ENCODE measurements at regions not wholly inside any gene's neighbourhood (a gene's known extent, or its start where the extent isn't known, plus 50 kb on each side); places are given as distances from the start of the nearest gene placed in this dataset.

DNA sequence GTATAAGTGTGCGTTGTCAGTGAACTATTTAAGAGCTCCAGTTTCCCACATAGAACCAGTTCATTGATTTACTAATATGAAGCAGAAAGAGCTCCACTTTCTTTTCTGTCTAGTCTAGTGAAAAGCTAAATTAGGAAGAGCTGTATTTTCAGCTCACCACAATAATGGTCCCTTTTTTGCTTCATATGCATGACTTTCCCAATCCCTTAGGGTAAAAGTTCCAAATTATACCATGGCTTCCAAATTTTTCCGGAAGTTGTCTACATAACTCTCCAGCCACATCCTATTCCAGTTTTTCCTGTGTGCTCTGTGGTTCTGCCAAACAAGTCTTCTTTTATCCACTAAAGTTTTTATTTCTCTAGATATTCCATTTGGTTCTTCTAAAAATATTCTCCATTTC is 685.2 kb downstream of the REEP3 start:
- no peak overlapping the region for H3K4me3 ChIP-seq (ENCODE audit: low read depth, low read length)
- TF ChIP-seq, protein P1, sequence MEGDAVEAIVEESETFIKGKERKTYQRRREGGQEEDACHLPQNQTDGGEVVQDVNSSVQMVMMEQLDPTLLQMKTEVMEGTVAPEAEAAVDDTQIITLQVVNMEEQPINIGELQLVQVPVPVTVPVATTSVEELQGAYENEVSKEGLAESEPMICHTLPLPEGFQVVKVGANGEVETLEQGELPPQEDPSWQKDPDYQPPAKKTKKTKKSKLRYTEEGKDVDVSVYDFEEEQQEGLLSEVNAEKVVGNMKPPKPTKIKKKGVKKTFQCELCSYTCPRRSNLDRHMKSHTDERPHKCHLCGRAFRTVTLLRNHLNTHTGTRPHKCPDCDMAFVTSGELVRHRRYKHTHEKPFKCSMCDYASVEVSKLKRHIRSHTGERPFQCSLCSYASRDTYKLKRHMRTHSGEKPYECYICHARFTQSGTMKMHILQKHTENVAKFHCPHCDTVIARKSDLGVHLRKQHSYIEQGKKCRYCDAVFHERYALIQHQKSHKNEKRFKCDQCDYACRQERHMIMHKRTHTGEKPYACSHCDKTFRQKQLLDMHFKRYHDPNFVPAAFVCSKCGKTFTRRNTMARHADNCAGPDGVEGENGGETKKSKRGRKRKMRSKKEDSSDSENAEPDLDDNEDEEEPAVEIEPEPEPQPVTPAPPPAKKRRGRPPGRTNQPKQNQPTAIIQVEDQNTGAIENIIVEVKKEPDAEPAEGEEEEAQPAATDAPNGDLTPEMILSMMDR (conservative IDR thresholded peaks at IDR 0.05; ENCODE audit: low read depth, low read length) = no peak
- DNase-seq (ENCODE audit: low read depth) = no peak

DNA sequence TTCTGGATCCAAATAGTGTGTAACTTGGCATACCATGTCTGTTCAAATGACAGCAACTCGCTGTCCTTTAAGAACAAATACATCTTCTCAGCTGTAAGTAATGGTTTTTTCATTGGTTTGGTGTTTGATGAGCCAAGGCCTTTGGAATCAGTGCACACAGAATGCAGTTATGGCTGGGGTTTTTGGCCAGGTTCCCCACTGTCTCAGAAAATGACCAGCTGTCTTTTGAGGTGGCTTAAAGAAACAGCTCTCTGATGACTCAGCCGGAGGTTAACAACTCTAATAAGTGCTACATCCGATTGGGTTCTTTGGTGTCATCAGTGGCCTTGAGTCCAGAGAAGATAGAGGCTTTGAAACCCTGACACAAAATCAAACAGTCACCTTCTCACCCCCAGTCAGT is 688.4 kb downstream of the REEP3 start:
- DNase-seq (ENCODE audit: low read depth) = no peak
- H3K4me3 ChIP-seq (ENCODE audit: low read depth, low read length) = no peak overlapping the region
- TF ChIP-seq, protein P1 (conservative IDR thresholded peaks at IDR 0.05; ENCODE audit: low read depth, low read length) = no peak

DNA sequence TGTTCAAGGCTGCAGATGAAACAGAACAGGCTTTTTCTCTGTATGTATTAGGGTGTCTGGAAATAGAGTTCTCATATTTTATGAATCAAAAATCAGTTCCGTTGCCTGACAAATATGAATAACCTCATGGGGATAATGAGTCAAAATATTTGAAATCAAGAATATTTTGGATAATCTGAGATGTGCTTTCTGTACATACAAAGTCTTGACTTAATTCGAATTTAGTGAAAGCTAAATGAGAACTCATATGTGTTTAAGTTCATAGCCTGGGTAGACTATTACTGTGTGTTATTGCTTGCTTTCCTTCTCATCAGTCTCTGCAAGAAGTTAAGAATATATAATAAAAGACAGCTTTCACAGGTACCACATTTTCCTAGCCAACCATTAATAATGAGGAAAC is 689.0 kb downstream of the REEP3 start:
- no peak for DNase-seq (ENCODE audit: low read depth)
- TF ChIP-seq, protein P1 (conservative IDR thresholded peaks at IDR 0.05; ENCODE audit: low read depth, low read length) = no peak
- no peak overlapping the region for H3K4me3 ChIP-seq (ENCODE audit: low read depth, low read length)

DNA sequence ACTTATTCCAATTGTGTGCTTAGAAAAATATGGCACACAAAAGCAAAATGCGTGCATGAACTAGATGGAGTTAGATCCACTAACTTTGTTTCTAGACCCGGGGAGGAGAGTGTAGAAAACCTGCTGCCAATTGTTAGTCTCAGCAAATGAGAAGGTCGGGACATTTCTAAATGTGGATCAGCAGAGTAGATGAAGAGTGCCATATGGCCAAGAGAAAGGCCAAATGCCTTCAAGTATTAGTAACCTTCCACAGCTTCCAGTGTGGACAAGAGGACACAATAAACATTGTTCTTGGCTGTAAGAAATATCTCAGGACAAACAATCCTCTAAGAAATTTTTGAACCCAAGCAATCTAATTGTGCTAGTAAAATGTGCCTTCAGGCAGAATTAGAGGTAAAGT is 690.3 kb downstream of the REEP3 start:
- H3K4me3 ChIP-seq (ENCODE audit: low read depth, low read length) = no peak overlapping the region
- TF ChIP-seq, protein P1 (conservative IDR thresholded peaks at IDR 0.05; ENCODE audit: low read depth, low read length) = no peak
- DNase-seq (ENCODE audit: low read depth) = no peak

DNA sequence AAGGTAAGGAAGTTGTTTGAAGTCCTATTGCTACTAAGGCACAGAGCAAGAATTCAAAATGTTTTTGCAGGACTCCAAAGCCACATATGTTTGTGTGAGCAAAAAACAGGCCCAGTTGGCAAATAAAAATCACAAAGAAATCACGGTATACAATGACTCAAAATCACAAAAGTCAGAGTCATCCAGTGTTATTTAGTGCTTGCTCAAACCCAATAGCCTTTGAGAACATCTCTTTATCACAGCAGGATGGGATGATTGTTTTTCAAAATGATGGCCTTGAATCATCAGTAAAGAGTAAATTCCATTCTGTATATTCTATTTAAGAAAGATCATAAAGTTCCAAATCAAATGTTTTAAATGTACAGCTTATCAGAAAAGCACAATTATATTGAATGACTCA is 693.9 kb downstream of the REEP3 start:
- no peak for DNase-seq (ENCODE audit: low read depth)
- TF ChIP-seq, protein P1 (conservative IDR thresholded peaks at IDR 0.05; ENCODE audit: low read depth, low read length) = no peak
- H3K4me3 ChIP-seq (ENCODE audit: low read depth, low read length) = no peak overlapping the region

DNA sequence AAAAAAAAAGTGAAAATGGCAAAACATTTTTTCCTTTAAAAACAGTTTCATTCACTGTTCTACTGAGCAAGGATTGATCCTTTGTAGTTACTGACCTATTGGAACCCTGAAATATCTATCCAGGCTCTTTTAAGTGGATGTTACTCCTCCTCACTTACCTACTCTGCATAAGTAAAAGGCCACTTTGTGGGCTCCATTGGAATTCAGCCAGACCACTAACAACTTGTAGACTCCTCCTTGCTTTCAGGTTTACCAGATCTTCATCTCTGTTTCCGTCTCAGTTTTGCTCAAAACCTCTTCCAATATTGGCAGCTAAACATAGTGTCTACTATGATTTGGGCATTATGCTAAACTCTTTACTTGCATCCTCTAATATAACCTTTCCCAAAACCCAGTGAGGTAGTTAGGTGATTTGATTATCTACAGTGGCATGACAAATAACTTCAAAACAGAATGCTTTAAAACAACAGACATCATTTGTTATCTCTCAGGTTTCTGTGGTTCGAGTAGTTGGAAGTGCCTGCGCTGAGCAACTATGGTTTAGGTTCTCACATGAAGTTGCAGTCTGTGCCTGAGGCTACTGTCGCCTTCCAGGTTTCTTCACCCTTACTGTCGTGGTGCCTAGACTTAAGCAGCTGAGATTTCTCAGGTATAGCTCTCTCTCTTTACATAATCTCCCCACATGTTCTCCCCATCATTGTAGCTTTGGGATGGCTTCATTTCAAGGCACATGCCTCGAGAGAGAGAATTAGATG is 698.2 kb downstream of the REEP3 start:
- H3K4me3 ChIP-seq (ENCODE audit: low read depth, low read length) = no peak overlapping the region
- TF ChIP-seq, protein P1 (conservative IDR thresholded peaks at IDR 0.05; ENCODE audit: low read depth, low read length) = no peak
- DNase-seq (ENCODE audit: low read depth) = no peak

DNA sequence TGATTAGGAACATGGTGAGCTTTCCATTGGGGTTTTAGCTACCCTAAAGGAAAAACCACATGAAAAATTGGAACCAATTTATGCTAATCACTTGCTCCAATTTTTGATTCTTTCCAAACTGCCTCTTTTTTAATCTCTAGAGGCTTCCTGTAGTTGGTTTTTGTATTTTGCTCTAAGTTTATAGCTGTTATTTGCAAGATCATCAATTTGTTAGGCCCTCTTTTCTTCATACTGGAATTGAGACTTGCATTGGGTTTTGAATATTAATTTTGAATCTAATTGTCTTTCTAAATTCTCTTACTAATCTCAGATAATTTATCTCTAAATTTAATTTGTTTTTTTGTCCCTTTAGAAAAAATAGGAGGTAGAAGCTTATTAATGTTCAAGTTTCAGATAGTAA is 713.3 kb downstream of the REEP3 start:
- TF ChIP-seq, protein P1 (conservative IDR thresholded peaks at IDR 0.05; ENCODE audit: low read depth, low read length) = no peak
- no peak for DNase-seq (ENCODE audit: low read depth)
- H3K4me3 ChIP-seq (ENCODE audit: low read depth, low read length) = no peak overlapping the region

Measured in epithelial cell of proximal tubule (primary cell).